CD1c-positive myeloid dendritic cell (primary cell): ENCODE measurements at regions not wholly inside any gene's neighbourhood (a gene's known extent, or its start where the extent isn't known, plus 50 kb on each side); places are given as distances from the start of the nearest gene placed in this dataset.
A peak's percentile ranks its signal among the peaks of the same experiment; 100 is the strongest.
"Not testable (repeated sequence)": the region's sequence is repeated elsewhere in the genome, so short reads cannot be mapped to it uniquely, and the experiment has no call there.

Experiments used
- DNase-seq: peaks from one replicate; pipeline ENCODE4 v3.0.0-alpha.2; 2016; ENCODE audit errors: extremely low spot score

DNA sequence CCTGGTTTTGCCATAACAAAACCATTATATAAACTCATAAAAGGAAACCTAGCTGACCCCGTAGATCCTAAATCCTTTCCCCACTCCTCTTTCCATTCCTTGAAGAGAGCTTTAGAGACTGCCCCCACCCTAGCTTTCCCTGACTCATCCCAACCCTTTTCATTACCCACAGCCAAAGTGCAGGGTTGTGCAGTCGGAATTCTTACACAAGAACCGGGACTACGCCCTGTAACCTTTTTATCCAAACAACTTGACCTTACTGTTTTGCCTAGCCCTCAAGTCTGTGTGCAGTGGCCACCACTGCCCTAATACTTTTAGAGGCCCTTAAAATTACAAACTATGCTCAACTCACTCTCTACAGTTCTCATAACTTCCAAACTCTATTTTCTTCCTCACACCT lies 116.0 kb upstream of the PTPN13 start:
- not testable (repeated sequence) for DNase-seq

DNA sequence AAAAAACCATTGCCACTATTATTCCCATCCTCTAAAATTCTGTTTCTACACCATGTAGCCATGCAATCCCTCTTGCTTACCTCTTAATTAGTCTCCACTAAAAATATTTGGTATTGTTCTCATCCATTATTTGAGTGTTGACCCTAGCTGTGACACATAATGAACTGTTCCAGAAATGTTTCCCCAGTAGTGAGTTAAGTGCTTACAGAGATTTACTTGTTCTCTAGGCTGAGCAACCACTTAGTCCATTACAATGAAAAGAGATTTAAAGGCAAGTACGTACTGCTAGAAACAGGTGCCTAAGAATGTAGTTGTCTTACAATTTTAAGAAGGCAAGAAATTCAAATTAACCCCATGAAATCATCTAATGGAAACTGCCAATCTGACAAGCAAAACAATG lies 112.7 kb upstream of the PTPN13 start:
- DNase-seq: no peak

DNA sequence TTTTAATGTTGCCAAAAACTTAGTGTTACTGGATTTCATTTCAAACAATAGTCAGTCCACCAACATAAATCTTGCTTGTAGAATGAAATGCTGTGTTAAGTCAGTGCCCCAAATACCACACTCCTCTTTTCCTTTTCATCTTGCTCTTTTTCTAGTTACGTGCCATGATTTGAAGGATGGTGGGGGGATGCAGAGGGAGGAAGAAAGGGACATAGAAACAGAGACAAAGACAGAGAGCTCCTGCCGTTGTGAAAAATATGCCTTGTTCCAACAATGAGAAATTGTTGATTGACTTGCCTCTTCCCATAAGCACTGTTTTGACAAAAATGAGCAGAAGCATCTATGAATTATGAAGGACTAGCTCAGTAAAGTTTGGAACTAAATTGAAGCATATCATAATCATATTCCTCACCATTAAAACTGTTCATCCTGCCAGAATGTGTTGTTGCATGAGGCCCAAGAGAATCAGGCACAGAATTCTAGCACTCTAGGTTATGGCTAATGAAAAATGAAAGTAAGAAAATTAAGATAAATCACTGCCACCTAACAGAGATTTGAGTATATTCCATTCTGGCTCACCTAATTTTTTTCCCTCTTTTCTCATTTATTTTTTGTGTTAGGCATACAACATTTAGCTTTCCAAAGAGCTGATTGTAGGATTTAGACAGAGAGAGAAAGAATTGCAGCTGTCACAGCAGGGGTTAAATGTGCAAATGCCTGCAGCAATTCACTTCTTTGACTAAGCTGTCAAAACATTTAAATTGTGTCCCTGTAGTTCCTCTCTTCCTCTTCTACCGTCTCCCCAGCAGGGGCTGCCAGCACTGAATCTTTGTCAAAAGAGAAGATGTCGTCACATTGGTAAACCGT lies 111.6 kb upstream of the PTPN13 start:
- no peak for DNase-seq

DNA sequence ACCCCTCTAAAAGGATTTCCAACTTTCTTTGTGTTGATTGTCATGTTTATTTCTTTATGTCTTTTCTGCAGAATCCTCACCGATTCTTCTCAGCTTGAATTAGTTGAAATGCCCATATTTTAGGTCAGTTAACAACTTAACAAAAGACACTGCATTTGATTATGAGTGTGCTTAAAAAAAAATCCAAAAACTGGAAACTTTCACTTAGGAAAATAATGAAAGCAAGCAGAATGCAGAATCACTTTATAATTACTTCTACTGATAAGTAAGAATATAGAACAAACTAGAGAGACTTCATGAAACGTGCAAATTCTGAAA lies 111.0 kb upstream of the PTPN13 start:
- DNase-seq: no peak

DNA sequence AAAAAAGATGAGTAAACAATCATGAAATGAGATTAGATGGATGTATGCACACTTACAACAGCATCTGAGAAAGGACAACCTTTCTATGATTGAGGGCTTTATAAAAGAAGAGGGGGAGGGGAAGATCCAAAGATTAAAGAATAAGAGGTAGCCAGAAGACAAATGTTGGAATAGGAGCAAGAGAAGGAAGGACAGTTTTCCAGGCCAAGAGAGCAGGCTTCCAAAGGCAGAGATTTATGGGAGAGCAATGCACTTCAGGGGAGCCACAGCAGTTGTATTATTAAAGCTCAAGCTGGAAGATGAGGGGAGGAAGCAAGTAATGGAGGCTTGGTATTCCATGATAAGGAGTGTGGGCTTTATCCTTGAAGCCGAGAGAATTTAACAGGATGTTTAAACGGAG lies 110.3 kb upstream of the PTPN13 start:
- no peak for DNase-seq

DNA sequence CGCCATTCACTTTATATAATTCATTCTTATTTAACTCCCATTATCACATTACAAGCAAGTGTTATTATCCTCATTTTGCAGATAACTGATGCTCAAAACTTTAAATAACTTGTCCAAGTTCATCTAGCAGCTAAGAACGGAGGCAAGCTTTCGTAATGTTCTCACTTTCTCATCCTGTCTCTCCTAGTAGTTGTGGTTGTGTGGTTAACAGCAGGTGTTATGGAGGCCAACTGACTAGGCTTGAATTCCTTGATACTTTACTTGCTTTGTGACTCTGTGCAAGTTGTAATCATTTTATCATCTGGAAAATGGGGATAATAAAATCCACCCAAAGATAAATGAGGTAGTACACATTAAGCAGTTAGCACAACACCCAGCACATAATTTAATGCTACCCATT lies 109.9 kb upstream of the PTPN13 start:
- no peak for DNase-seq

DNA sequence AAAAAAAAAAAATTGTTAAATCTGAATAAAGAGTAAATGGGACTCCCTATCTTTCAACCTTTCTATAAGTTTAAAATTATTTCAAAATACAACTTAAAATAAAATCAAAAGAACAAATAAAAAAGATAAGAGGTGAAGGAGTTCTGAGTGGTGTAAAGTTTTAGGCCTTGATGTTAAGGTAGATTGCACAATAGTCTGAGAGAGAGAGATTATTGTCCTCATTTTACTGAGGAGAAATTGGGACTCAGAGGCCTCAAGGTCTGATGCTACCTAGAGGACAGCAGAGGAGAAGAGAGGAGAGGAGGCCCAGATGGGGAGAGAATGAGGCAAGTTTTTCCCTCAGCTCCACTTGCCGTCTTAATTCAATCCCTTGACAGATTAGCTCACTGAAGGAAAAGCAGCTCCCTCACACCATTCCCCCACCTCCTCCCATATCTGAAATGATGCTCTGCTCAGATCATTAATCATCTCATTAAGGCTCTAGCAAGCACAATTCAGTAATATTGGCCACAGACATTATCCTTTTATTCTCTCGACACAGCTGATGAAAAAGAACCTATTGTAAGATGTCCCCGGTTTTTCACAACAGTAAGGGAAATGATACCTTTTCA lies 106.3 kb upstream of the PTPN13 start:
- DNase-seq: no peak

DNA sequence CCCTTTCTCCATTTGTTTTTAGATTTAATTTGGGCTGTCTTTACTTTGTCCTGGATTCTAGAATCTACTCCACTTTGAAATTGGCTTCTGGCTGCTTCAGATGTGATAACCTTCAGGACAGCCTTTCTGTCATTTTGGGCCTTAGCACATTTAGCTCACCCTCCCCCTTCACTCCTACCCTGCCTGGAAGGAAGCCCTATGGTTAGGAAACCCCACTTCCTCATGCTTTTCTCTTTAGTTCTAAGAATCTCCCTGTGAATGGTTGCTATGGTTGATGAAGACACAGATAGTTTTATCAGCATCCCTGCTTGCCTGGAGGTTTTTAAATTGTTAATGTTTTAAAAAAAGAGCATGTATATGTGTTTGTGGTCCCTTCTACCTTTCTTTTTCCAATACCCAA lies 100.7 kb upstream of the PTPN13 start:
- peak; percentile 31 for DNase-seq

DNA sequence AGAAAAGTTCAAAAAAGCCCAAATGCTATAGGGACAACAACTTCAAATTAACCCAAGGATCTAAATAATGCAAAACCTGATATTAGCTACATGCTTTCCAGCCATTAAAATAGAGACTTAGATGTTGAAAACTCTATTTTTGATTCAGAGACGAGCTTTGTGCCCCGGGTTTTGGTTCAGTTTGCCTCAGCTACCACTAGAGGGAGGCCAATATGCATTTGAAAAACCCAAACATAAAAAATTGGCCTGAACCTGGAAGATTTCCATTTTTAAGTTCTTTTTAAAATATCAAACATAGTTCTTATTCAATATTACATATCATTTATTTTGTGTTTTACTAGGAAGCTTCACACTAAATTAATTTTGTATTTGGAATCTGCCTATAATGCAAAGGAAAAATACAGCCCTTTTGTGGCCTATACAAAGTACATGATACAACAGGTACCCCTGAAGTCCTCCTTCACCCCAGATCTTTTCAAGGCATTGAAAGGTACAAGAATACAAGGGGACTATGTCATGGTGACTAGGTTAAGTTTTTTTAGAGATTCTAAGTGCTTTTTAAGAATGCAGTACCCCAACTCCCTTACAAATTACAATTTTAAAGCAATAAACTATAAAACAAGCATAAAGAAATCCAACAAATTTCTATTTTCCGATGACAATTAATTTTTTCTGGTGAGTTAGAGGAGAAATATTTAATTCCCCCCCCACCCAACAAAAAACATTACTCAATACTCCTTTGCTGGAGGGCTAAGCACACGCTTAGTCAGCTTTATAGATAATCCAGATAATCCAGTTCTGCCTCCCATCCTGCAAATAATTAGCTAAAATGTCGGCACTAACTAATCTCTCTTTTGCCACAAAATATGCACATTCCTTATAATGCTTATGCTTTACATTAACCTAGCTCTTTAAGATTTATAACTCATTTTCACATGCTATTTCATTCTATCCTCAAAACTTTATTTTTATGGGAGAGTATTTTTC lies 97.7 kb upstream of the PTPN13 start:
- DNase-seq: peak; percentile 63

DNA sequence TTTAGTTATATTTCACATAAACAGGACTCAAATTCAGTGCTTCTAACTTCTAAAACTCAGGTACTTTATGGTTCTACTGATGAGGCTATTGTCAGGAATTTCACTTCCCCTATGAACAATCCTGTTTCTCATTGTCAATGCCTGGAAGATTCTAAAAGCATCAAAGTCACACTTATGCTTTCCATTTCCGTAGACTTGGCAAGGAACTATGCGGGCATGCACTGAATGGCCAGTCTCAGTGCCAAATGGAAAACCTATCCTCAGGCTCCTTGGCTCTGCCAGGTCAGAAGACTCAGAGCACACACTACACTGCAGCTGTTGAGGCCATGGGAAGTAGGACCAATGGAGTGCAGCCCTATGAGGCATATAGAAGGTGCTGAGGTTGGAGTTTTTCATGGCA lies 97.0 kb upstream of the PTPN13 start:
- DNase-seq: no peak

DNA sequence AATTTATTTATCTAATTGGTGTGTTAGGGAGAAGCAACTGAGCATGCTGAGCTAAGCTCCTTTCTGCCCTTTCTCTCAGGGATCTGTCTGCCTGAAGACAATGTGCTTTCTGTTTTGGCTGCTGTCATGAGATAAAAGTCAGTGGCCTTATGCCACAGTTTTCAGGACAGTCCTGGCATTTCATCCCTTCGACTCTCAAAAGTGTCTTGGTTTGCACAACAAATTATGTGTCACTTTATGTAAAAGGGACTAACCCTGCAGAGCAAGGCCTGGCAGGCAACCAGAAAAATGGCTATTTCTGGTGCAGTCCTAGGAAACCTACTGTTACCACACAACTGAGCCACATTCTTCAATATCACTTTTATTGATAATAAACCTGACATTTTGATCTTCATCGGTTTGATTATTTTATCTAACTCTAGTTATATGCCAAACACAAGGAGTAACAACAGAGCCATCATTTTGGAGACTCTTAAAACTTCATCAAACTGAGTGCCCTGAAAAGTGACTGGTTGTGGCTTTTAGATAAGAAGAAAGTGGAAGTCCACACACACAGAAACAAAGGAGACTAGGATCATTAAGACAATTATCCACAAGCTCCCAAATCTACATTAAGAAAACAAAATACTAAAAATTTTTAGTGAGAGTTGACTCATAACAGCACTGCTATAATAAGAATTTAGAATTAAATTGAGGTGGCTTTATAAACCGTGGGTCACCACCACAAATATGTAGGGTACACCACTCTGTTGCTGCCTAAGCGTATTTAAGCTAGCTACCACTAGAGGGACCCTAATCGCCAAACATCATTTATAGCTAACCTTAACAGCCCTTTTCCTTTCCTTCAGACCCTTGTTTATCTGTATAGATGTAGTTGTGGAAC lies 95.9 kb upstream of the PTPN13 start:
- peak; percentile 53 for DNase-seq

DNA sequence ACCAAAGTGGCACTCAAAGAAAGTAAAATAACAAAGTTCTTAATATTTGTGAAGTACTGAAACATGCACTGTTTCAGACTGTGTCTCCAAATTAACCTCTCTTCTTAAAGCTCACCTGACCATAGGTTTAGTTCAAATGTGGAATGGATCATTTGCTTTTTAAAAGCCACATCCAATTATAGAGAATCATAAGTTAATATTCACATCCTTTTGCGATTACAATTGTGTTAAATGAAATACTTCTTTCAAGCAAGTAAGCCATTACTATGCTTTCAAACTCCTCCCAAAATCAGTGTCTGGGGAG lies 95.3 kb upstream of the PTPN13 start:
- DNase-seq: no peak

DNA sequence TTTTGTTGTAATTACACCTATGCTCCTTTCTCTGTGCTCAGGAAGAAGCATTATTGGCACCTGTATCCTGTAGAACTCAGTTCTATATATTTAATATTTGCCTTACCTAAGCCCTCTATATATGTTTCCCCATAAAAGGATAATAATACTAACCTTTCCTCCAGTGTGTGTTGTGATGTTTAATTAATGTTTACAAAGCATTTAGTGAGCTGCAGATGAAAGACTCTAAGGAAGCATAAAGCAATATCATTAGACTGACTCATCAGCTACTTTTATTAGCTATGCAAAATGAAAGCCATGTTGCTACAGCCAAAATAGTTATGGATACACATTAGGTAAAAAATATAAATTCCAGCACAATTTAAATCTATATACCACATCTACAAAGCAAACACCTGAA lies 93.6 kb upstream of the PTPN13 start:
- DNase-seq: no peak

DNA sequence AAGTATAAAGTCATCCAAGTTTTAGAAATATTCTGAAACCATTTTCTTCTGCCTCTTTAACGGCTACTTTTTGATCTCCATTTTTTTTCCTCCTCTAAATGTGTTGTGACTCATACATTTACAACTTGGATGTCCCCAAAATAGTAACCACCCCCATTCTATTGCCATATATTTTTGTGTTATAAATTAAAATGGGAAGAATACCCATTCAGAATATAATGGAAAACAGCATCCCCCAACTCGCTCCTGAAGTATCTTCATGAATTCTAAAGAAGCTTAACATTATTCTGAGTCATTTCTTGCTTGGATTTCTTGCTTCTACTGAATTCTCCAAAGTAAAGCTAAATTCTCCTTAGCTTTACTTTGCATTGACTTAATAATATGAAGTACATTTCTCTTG lies 92.0 kb upstream of the PTPN13 start:
- DNase-seq: no peak

DNA sequence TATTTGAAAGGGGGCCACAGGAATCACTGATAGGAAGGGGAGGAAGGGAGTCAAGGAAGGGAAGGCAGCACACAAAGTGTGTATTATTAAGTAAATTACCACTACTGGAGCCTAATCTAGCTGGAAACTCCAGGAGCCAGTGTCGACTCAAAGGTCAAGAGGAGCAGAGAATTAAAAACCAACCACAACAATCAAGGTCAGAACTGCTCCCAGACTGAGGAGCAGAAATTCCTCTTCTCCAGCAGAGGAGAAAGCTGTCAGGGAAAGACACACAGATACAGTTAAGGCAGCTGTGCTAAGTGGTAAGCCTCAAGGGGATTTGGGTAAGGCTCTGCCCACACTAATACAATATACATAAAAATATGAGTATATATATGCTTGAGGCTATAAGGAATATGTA lies 87.5 kb upstream of the PTPN13 start:
- no peak for DNase-seq

DNA sequence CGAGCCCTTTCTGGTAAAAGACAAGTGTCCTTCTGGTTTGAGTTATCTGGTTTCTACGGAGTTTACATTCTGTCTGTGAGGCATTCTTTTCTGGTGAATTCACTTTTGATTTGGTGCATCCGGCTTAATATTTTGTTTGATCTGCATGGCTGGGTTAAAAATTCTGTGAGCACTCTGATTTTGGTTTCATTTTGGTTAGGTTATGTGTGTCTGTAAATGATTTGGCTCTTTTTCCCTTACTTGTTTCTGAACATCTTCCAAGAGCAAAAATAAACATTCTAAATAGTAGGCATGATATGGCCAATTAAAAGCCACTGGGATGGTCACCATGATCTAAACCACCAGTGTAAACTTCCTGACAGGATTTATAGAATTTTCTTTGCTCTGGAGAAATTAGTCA lies 85.7 kb upstream of the PTPN13 start:
- DNase-seq: no peak

DNA sequence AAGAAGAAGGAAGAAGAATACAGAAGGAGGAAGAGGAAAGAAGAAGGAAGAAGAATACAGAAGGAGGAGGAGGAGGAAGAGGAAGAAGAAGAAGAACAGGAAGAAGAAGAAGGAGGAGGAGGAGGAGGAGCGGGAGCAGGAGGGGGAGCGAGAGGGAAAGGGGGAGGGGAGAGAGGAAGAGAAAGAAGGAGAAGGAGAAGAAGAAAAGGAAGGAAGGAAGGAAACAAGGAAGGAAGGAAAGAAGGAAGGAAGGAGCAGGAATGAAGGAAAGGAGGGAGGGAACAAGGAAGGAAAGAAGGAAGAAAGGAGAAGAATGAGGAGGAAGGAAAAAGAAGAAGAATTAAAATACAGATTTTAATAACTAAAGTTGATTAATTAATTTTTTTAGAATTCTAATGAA lies 82.5 kb upstream of the PTPN13 start:
- DNase-seq: no peak

DNA sequence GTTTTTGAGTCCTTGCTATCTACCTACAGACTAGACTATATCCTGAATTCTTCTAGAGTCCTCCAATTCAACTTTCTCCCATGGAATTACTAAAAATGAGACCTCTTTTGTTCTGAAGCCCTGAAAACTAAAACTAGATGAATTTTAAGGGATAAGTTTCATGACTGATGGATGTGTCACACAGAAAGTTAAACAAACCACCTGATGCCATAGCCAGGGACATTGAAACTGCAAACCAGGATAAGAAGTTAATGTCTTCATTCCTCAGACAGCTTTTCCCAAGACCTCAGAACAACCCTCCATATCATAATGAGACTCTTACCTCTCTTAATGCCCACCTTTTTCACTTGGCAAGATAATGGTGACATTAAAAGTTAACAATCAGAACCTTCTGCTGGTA lies 81.5 kb upstream of the PTPN13 start:
- no peak for DNase-seq

DNA sequence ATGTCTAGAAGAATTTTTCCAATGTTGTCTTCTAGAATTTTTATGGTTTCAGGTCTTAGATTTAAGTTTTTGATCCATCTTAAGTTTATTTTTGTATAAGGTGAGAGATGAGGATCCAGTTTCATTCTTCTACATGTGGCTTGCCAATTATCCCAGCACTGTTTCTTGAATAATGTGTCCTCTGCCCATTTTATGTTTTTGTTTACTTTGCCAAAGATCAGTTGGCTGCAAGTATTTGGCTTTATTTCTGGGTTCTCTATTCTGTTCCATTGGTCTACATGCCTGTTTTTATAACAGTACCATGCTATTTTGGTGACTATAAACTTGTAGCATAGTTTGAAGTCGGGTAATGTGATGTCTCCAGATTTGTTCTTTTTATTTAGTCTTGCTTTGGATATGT lies 78.2 kb upstream of the PTPN13 start:
- DNase-seq: not testable (repeated sequence)

DNA sequence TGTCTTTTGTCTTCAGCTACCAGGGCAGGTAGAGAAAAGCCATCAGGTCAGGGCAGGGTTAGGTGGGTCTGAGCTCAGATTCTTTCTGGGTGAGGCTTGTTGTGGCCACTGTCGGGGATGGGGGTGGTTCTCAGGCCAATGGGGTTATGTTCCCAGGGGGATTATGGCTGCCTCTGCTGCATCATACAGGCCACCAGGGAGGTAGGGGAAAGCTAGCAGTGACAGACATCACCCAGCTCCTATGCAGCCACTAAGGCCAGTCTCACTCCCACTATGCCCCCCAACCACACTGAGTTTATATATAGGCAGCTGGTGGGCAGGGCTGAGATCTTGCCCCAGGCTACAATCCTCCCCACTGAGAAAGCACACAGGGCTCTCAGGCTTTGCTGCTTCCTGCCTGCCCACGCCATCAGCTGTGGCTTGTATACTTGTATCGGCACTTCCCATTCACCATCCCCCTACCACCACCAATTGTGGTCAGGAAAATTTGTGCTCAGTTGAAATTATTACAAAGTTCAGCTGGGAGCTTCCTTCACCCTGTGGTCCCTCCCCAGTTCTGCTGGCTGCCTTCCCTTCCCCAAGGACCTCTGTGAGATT lies 72.6 kb upstream of the PTPN13 start:
- peak; percentile 48 for DNase-seq

DNA sequence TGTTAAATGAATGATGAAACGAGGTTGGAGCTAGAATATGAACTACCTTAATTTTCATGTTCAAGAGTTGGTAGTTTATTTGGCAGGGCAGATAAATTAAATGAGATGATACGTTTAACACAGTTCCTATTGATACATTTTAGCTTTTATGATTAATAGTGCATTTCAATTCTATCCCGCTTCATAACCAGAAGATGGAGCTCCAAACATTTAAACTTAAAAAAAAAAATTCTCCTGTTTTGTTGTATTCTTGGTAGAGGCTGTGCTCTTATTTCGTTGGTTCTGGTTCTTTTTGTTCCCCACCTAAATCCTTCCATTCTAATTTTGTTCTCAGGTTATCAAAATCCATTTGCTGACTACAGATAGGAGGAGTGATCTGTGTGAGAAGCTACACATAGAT lies 71.8 kb upstream of the PTPN13 start:
- DNase-seq: no peak
